Cardiac muscle cell (in vitro differentiated cells and primary cell): ENCODE measurements at regions not wholly inside any gene's neighbourhood (a gene's known extent, or its start where the extent isn't known, plus 50 kb on each side); places are given as distances from the start of the nearest gene placed in this dataset.

Source experiments
- DNase-seq, 2 donors: peaks; one replicate each; pipeline versions ENCODE4 v3.0.0 to v3.0.0-alpha.2; 2010 to 2017; ENCODE audit warnings: low read depth in 1 of 2, low spot score in 1 of 2
- H3K27ac ChIP-seq: fragments of 200-600 bp; sonication (generic); 2 replicates; pipeline ENCODE4 v1.5.1; 2016
- H3K27me3 ChIP-seq: fragments of 200-600 bp; sonication (generic); 2 replicates; pipeline ENCODE4 v1.6.0; 2016; ENCODE audit warnings: control low read depth
- H3K36me3 ChIP-seq: fragments of 200-600 bp; sonication (generic); 2 replicates; pipeline ENCODE4 v1.5.1; 2016; ENCODE audit warnings: control low read depth
- H3K4me1 ChIP-seq: fragments of 200-600 bp; sonication (generic); 2 replicates; pipeline ENCODE4 v1.8.1; 2017; ENCODE audit warnings: low read depth, mild to moderate bottlenecking, mixed run types
- H3K4me3 ChIP-seq: fragments of 200-600 bp; sonication (generic); 2 replicates; pipeline ENCODE4 v1.5.1; 2016; ENCODE audit warnings: mild to moderate bottlenecking
- H3K9me3 ChIP-seq: fragments of 200-600 bp; sonication (generic); 2 replicates; pipeline ENCODE4 v1.5.1; 2017; ENCODE audit warnings: low read depth, mild to moderate bottlenecking, control low read depth
- TF ChIP-seq, protein P1 (sequence below): IDR thresholded peaks from 2 replicates; pipeline ENCODE4 v1.5.1; 2012; ENCODE audit warnings: low read depth, mild to moderate bottlenecking, low read length

DNA sequence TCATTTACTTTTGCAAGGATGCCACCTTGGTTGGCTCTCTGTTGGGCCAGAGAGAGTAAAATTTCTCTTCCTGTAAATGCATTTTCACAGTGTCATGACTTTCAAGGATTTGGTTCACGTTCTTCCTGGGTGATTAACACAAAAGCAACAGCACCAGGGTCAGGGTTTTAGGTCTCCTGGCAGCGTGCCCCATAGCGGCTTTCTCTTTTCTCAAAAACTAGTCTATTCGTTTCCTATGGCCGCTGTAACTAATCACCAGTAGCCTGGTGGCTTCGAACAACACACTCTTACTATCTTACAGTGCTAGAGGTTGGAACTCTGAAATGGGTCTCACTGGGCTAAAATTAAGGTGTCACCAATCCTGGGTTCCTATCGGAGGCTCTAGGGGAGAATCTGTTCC is 56.3 kb upstream of the ACMSD start:
- Histone ChIP-seq H3K27me3 (no peaks in the 10 kb centered on the region), H3K36me3 (no peaks in the 10 kb centered on the region), H3K9me3 (no peaks in the 10 kb centered on the region), H3K4me3 (no peak overlapping the region), H3K27ac (no peak overlapping the region), H3K4me1 (no peaks in the 10 kb centered on the region)
- no peak for DNase-seq
- TF ChIP-seq, protein P1, sequence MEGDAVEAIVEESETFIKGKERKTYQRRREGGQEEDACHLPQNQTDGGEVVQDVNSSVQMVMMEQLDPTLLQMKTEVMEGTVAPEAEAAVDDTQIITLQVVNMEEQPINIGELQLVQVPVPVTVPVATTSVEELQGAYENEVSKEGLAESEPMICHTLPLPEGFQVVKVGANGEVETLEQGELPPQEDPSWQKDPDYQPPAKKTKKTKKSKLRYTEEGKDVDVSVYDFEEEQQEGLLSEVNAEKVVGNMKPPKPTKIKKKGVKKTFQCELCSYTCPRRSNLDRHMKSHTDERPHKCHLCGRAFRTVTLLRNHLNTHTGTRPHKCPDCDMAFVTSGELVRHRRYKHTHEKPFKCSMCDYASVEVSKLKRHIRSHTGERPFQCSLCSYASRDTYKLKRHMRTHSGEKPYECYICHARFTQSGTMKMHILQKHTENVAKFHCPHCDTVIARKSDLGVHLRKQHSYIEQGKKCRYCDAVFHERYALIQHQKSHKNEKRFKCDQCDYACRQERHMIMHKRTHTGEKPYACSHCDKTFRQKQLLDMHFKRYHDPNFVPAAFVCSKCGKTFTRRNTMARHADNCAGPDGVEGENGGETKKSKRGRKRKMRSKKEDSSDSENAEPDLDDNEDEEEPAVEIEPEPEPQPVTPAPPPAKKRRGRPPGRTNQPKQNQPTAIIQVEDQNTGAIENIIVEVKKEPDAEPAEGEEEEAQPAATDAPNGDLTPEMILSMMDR: no peak

DNA sequence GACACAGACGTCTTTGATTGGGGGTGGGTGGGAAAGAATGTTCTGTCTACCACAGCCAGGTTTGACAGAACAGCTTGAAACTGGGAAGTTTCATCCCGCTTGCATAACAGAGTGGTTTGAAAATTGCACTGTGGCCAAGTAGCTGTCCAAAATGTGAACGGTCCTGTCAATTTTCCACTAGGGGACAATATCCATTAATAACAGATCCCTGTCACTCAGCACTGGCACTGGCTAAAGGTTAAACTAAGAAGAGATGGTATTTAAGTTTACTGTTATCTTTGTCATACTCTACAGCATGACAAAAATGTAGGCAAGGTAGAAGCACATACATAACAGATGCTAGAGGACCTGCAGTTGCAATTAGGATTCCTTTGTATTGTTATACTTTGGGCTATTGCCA is 55.6 kb upstream of the ACMSD start:
- Histone ChIP-seq H3K4me1 (no peaks in the 10 kb centered on the region), H3K36me3 (no peaks in the 10 kb centered on the region), H3K27me3 (no peaks in the 10 kb centered on the region), H3K4me3 (no peak overlapping the region), H3K27ac (no peak overlapping the region), H3K9me3 (no peaks in the 10 kb centered on the region)
- peak; percentile 19 to 23 for DNase-seq
- TF ChIP-seq, protein P1: no peak

DNA sequence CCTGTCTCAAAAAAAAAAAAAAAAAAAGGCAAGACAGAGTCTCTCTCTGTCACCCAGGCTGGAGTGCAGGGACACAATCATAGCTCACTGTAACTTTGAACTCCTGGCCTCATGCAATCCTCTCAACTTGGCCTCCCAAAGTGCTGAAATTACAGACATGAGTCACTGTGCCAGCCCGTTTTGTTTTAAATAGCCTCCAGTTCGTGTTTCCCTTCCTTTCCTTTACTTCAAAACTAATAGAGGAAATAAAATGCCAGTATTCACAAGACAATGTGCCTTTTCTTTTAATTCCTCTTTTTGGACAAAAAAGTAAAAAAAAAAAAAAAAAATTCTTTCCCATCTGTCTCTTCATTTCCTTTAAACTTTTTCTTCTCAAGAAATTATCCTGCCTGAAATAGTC is 54.5 kb upstream of the ACMSD start:
- Histone ChIP-seq H3K36me3 (no peaks in the 10 kb centered on the region), H3K27ac (no peak overlapping the region), H3K27me3 (no peaks in the 10 kb centered on the region), H3K9me3 (no peaks in the 10 kb centered on the region), H3K4me1 (no peaks in the 10 kb centered on the region), H3K4me3 (no peak overlapping the region)
- TF ChIP-seq, protein P1: no peak
- no peak for DNase-seq

DNA sequence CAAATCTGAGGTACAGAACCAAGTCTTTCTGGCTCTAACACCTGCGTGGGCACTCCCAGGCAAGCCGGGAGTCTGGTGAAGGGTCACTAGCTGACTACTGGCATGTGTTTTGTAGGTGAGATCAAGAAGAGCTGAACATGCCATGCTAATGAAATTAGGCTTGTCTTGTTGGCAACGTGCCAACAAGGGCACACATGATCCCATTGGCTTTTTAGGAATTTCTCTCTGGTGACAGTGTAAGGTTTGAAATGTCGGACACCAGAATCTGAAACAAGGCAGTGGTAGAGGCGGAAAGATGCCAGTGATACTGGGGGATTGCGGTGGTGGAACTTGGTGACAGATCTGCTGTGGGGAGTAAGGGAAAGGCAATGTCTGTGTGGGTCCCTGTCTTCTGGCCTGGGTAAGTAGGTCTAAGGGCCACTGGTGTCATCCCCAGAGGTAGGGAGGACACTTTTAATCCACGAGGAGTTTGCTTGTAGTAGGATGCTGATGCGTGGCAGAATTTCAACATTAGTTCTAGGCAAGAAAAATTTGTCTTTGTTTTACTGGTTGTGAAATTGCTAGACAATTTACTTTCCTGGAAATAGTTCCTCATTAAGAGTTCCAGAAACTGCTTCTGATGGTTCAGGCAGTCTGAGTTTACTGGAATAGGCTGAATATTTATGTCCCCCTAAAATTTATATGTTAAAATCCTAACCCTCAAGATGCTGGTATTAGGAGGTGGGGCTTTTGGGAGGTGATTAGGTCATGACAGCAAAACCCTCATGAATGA is 52.6 kb upstream of the ACMSD start:
- H3K4me1 ChIP-seq: no peaks in the 10 kb centered on the region
- peak in 1 of 2 donors; percentile 3 for DNase-seq
- no peaks in the 10 kb centered on the region for H3K27me3 ChIP-seq
- no peaks in the 10 kb centered on the region for H3K36me3 ChIP-seq
- no peaks in the 10 kb centered on the region for H3K9me3 ChIP-seq
- TF ChIP-seq, protein P1: no peak
- no peak overlapping the region for H3K4me3 ChIP-seq
- no peak overlapping the region for H3K27ac ChIP-seq

DNA sequence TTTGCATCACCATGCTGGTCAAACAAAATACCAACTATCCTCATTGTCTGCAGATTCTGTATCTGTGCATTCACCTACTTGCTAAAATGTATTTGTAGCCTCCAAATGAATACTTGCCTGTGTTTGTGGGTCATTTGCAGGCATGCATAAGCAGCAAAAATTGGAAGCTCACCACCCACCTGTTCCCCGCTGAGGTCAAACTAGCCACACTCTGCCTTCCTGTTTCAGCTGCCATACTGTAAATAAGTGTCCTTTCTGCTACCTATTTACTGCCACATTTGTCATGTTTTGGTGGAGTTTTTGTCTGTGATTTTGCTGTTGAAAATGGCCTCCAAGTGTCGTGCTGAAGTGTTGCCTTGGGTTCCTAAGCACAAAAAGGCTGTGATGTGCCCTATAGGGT is 50.0 kb upstream of the ACMSD start:
- DNase-seq: no peak
- TF ChIP-seq, protein P1: no peak
- Histone ChIP-seq H3K4me1 (no peaks in the 10 kb centered on the region), H3K27ac (no peak overlapping the region), H3K27me3 (no peaks in the 10 kb centered on the region), H3K4me3 (no peak overlapping the region), H3K36me3 (no peaks in the 10 kb centered on the region), H3K9me3 (no peaks in the 10 kb centered on the region)
